GM19043 (cell line): ENCODE measurements at regions not wholly inside any gene's neighbourhood (a gene's known extent, or its start where the extent isn't known, plus 50 kb on each side); places are given as distances from the start of the nearest gene placed in this dataset.
"Not testable (repeated sequence)": the region's sequence is repeated elsewhere in the genome, so short reads cannot be mapped to it uniquely, and the experiment has no call there.

Experiments
- ATAC-seq: cut with Tn5 transposase; IDR thresholded peaks from one replicate; pipeline ENCODE4 v1.9.1; 2021; ENCODE audit warnings: low read depth; ENCODE audit not compliant: unreplicated experiment

DNA sequence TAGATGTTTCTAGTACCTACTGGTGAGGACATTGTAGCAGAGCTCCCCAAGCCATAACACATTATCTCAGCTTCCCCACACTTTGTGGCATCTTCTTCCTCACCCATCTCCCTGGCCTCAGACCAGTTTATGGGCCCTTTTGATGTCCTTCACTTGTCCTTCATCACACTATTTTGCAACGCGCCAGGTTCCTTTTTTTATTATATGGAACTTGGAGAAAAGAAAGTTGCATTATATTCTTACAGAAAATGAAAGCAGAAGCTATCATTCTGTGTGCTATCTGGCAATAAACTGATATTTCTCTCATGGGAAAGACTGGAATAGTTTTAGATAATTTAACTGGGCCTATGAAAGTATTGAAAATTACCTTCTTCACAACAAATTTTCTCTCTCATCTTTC, 196.9 kb upstream of the ETV3 start:
- no peak for ATAC-seq

- no peak for ATAC-seq
These were observed 195.8 kb upstream of the ETV3 start for GRCh38 chr1:157334041-157334440.

GRCh38 chr1:157330177-157330576, 192.0 kb upstream of the ETV3 start:
- not testable (repeated sequence) for ATAC-seq

GRCh38 chr1:157328120-157328519, 189.9 kb upstream of the ETV3 start:
- ATAC-seq = not testable (repeated sequence)

GRCh38 chr1:157326173-157326859, 188.1 kb upstream of the ETV3 start:
- ATAC-seq = no peak

GRCh38 chr1:157325220-157325619, 187.0 kb upstream of the ETV3 start:
- no peak for ATAC-seq

GRCh38 chr1:157321972-157322371, 183.8 kb upstream of the ETV3 start:
- not testable (repeated sequence) for ATAC-seq

- ATAC-seq = no peak
These were observed 181.4 kb upstream of the ETV3 start for GRCh38 chr1:157319567-157319966.

- not testable (repeated sequence) for ATAC-seq
These were observed 179.0 kb upstream of the ETV3 start for GRCh38 chr1:157317229-157317628.

GRCh38 chr1:157315544-157315943, 177.3 kb upstream of the ETV3 start:
- ATAC-seq = no peak

GRCh38 chr1:157314408-157314807, 176.2 kb upstream of the ETV3 start:
- no peak for ATAC-seq

DNA sequence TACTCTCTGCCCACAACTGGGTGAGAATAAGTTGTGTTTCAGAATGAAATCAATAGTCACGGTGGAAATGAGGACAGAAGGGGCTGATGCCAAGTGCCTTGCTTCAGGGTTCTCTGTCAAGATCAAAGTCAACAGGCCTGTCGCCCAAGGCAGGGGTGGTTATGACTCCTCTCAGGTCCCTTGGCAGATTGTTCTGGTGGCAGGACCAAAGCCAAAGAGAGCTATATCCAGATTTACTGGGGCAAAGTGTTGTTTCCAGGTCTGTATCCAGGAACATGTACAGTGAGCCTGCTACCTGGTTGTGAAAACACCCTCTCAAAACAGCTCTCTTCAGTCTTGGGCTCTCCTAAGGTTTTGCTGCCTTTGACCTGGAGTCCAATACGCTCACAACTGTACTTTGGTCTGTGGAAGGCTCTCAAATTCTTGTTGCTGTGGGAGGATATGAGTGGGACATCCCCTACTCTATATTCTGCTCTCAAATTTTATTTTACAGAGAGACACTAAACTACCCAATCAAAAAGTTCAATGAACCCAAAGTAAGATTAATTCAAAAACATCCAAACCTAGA, 175.1 kb upstream of the ETV3 start:
- ATAC-seq = no peak

- no peak for ATAC-seq
These were observed 174.1 kb upstream of the ETV3 start for GRCh38 chr1:157312082-157312812.

- ATAC-seq = no peak
These were observed 173.5 kb upstream of the ETV3 start for GRCh38 chr1:157311730-157312081.

- ATAC-seq = not testable (repeated sequence)
These were observed 172.9 kb upstream of the ETV3 start for GRCh38 chr1:157310805-157311729.

GRCh38 chr1:157310401-157310800, 172.2 kb upstream of the ETV3 start:
- ATAC-seq = no peak

DNA sequence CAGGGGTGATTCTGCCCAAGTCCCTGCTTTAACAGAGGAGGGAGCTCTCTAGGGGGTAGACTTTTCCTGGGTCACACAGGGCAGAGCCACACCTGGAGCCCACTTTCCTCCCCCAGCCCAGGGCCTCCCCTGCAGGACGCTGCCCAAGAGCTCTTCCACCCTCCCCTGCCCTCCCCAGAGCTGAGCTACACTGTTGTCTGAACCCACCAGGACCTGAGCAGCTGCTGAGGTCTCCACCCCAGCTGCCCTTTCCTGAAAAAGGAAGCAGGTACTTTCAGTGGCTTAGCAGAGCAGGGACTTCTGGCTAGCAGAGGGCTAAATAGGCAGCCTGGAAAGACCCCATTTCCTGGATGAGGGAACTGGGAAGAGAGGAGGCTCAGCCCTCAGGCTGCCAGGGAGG, 169.3 kb upstream of the ETV3 start:
- peak; percentile 58 for ATAC-seq

GRCh38 chr1:157306896-157307295, 168.7 kb upstream of the ETV3 start:
- no peak for ATAC-seq

DNA sequence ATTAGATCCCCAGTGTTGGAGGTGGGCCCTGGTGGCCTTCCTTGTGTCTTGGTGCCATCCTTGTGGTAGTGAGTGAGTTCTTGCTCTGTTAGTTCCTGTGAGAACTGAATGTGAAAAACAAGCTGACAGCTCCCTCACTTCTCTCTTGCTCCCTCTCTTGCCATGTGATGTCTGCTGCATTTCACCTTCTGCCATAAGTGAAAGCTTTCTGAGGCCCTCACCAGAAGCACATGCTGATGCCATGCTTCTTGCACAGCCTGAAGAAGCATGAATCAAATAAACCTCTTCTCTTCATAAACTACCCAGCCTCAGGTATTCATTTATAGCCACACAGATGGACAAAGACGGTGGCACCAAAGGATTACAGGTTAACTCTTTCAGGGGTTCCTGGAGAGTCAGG, 166.1 kb upstream of the ETV3 start:
- ATAC-seq = no peak

DNA sequence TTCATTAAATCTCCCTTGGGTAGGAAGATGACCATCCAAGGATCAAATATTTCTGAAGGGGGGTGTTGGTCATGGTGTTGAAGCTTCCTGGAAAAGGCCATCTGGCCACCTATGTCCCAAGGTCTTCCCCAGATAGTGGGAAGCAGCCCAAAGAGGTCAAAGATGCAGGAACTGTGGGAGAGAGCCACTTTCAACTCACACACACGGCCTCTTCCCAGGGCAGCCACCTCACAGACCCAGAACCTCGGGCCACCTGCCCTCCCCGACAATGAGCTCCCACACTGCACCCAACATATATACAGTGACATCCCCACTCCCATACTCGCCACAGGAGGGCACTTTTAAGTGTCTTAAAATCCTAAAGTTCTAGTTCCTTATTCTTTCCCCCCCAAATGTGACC, 164.5 kb upstream of the ETV3 start:
- ATAC-seq = no peak

GRCh38 chr1:157302199-157302497, 164.0 kb upstream of the ETV3 start:
- ATAC-seq = no peak
